ENCODE measurements at regions not wholly inside any gene's neighbourhood (a gene's known extent, or its start where the extent isn't known, plus 50 kb on each side); places are given as distances from the start of the nearest gene placed in this dataset.
"Not testable (repeated sequence)": the region's sequence is repeated elsewhere in the genome, so short reads cannot be mapped to it uniquely, and the experiment has no call there.

- POLR2A ChIA-PET; intact Hi-C loops (cut with DNase I, micrococcal nuclease); H3K27ac Mint-ChIP-seq; H3K4me1 Mint-ChIP-seq (ENCODE audit: low read depth); H3K27me3 Mint-ChIP-seq; H3K27ac ChIP-seq (ENCODE audit: low read depth in 1 of 2, low read length in 2 of 2); H3K4me3 Mint-ChIP-seq; H3K4me1 ChIP-seq (ENCODE audit: insufficient read depth, low read length); DNase-seq; H3K36me3 Mint-ChIP-seq (ENCODE audit: low read depth); H3K9me3 ChIP-seq (ENCODE audit: control insufficient read depth in 1 of 2, insufficient read depth in 1 of 2, low read length in 2 of 2); H3K9me3 Mint-ChIP-seq; CTCF ChIA-PET; H3K27me3 ChIP-seq (ENCODE audit: control insufficient read depth in 1 of 2, insufficient read depth in 2 of 2, low read length in 2 of 2); H3K36me3 ChIP-seq (ENCODE audit: insufficient read depth, low read length); H3K4me3 ChIP-seq (ENCODE audit: low read length): not testable (repeated sequence)
- ATAC-seq (ENCODE audit: poor library complexity), result peak; percentile 12
Observed at GRCh38 chr1:145504834-145505413, 79.5 kb upstream of the NBPF20 start.

DNA sequence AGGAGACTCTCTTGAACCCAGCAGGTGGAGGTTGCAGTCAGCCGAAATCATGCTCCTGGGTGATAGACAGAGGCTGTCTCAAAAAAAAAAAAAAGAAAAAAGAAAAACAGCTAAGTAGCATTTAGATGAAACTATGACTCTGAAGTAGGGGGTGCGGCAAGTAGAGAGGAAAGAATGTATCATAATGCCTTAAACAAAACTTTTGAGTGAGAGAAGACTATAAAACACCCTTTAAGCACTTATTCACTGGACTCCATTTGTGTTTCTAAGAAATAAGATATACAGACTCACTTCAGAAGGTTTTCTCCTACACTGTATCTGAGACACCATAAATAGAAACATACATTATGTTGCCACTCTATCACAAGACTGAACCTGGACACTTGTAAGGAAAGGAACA lies 78.9 kb upstream of the NBPF20 start:
- H3K36me3 Mint-ChIP-seq (ENCODE audit: low read depth); H3K27me3 Mint-ChIP-seq; H3K4me3 ChIP-seq (ENCODE audit: low read length); H3K9me3 Mint-ChIP-seq; H3K4me1 ChIP-seq (ENCODE audit: insufficient read depth, low read length); ATAC-seq (ENCODE audit: poor library complexity); H3K9me3 ChIP-seq (ENCODE audit: control insufficient read depth in 1 of 2, insufficient read depth in 1 of 2, low read length in 2 of 2); H3K27ac Mint-ChIP-seq; DNase-seq; H3K4me3 Mint-ChIP-seq; H3K27ac ChIP-seq (ENCODE audit: low read depth in 1 of 2, low read length in 2 of 2); intact Hi-C loops (cut with DNase I, micrococcal nuclease); H3K27me3 ChIP-seq (ENCODE audit: control insufficient read depth in 1 of 2, insufficient read depth in 2 of 2, low read length in 2 of 2); H3K36me3 ChIP-seq (ENCODE audit: insufficient read depth, low read length); POLR2A ChIA-PET; CTCF ChIA-PET; H3K4me1 Mint-ChIP-seq (ENCODE audit: low read depth): not testable (repeated sequence)

- ATAC-seq (ENCODE audit: poor library complexity), result peak; percentile 41
- DNase-seq; H3K27ac Mint-ChIP-seq; H3K36me3 ChIP-seq (ENCODE audit: insufficient read depth, low read length); H3K4me1 Mint-ChIP-seq (ENCODE audit: low read depth); H3K9me3 Mint-ChIP-seq; CTCF ChIA-PET; H3K27me3 ChIP-seq (ENCODE audit: control insufficient read depth in 1 of 2, insufficient read depth in 2 of 2, low read length in 2 of 2); intact Hi-C loops (cut with DNase I, micrococcal nuclease); H3K4me3 Mint-ChIP-seq; H3K4me3 ChIP-seq (ENCODE audit: low read length); H3K4me1 ChIP-seq (ENCODE audit: insufficient read depth, low read length); H3K27ac ChIP-seq (ENCODE audit: low read depth in 1 of 2, low read length in 2 of 2); H3K27me3 Mint-ChIP-seq; H3K9me3 ChIP-seq (ENCODE audit: control insufficient read depth in 1 of 2, insufficient read depth in 1 of 2, low read length in 2 of 2); H3K36me3 Mint-ChIP-seq (ENCODE audit: low read depth); POLR2A ChIA-PET: not testable (repeated sequence)
Observed at GRCh38 chr1:145500251-145500650, 74.8 kb upstream of the NBPF20 start.

- H3K4me1 Mint-ChIP-seq (ENCODE audit: low read depth); H3K4me3 ChIP-seq (ENCODE audit: low read length); H3K27ac ChIP-seq (ENCODE audit: low read depth in 1 of 2, low read length in 2 of 2); H3K4me3 Mint-ChIP-seq; ATAC-seq (ENCODE audit: poor library complexity); H3K9me3 ChIP-seq (ENCODE audit: control insufficient read depth in 1 of 2, insufficient read depth in 1 of 2, low read length in 2 of 2); H3K4me1 ChIP-seq (ENCODE audit: insufficient read depth, low read length); H3K27me3 ChIP-seq (ENCODE audit: control insufficient read depth in 1 of 2, insufficient read depth in 2 of 2, low read length in 2 of 2); H3K36me3 ChIP-seq (ENCODE audit: insufficient read depth, low read length); H3K36me3 Mint-ChIP-seq (ENCODE audit: low read depth); intact Hi-C loops (cut with DNase I, micrococcal nuclease); CTCF ChIA-PET; POLR2A ChIA-PET; H3K27me3 Mint-ChIP-seq; H3K27ac Mint-ChIP-seq; DNase-seq; H3K9me3 Mint-ChIP-seq: not testable (repeated sequence)
Observed at GRCh38 chr1:145495077-145495871, 69.9 kb upstream of the NBPF20 start.

DNA sequence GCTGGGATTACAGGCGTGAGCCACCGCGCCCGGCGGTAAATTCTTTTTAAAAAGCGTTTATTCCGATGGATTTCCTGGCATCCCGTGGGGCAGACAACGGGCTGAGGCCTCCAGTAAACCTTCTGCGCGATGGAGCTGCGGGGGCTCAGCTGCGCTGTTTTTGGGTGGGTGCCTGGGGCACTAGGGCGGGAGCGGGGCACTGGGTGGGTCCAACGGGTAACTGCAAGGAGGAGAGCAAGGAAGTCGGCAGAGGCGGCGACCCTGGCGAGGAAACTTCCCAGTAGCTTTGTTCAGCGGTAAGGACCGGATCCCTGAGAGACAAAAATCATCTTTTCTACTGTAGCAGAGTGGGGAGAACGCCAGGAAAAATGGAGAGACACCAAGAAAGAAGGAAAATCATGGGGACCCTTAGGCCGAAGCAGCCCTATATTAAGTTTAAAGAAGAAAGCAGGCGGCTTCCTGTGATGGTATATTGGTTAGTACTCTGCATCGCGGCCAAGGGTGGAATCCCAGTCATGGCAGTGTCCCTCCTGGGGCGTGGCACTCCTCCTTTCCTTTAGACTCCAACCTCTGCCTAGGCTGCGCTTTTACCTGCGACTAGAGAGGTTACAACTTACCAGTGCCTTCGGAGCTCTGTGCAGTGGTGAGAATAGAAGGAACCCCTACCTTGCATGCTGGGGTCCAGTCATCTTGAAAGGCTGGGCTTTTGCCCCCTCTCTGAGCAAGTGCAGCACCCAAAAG lies 63.0 kb upstream of the NBPF20 start:
- H3K27me3 ChIP-seq (ENCODE audit: control insufficient read depth in 1 of 2, insufficient read depth in 2 of 2, low read length in 2 of 2); H3K36me3 ChIP-seq (ENCODE audit: insufficient read depth, low read length); CTCF ChIA-PET; H3K9me3 Mint-ChIP-seq; H3K27ac ChIP-seq (ENCODE audit: low read depth in 1 of 2, low read length in 2 of 2); H3K4me1 ChIP-seq (ENCODE audit: insufficient read depth, low read length); POLR2A ChIA-PET; H3K36me3 Mint-ChIP-seq (ENCODE audit: low read depth); ATAC-seq (ENCODE audit: poor library complexity); DNase-seq; H3K27ac Mint-ChIP-seq; intact Hi-C loops (cut with DNase I, micrococcal nuclease); H3K4me1 Mint-ChIP-seq (ENCODE audit: low read depth); H3K4me3 Mint-ChIP-seq; H3K9me3 ChIP-seq (ENCODE audit: control insufficient read depth in 1 of 2, insufficient read depth in 1 of 2, low read length in 2 of 2): not testable (repeated sequence)
- peak overlapping the region; percentile 31 for H3K4me3 ChIP-seq (ENCODE audit: low read length)
- peaks cover 11% of the 10 kb centered on the region for H3K27me3 Mint-ChIP-seq

DNA sequence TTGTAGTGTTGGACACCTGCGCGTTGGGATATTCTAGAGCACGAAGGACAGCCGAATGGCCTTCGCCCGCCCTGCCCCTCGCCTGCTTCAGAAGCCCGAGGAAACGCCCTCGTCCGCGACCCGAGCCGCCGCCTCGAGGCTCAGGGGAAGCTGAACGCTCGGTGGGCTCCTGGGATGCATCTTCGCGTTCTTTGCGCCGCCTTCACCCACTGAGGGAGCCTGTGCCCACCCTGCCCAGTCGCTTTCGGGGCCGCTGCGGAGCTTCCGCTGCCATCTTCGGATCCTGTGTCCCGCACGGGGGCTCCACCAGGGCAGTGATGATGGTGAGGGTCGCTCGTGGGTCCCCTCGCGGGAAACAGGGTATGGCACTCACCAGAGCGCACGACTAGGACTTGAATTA lies 61.8 kb upstream of the NBPF20 start:
- H3K27me3 ChIP-seq (ENCODE audit: control insufficient read depth in 1 of 2, insufficient read depth in 2 of 2, low read length in 2 of 2); H3K4me1 ChIP-seq (ENCODE audit: insufficient read depth, low read length); H3K9me3 ChIP-seq (ENCODE audit: control insufficient read depth in 1 of 2, insufficient read depth in 1 of 2, low read length in 2 of 2); H3K27ac ChIP-seq (ENCODE audit: low read depth in 1 of 2, low read length in 2 of 2); H3K36me3 ChIP-seq (ENCODE audit: insufficient read depth, low read length); H3K27ac Mint-ChIP-seq; intact Hi-C loops (cut with DNase I, micrococcal nuclease); CTCF ChIA-PET; H3K9me3 Mint-ChIP-seq; POLR2A ChIA-PET; H3K36me3 Mint-ChIP-seq (ENCODE audit: low read depth); H3K4me1 Mint-ChIP-seq (ENCODE audit: low read depth): not testable (repeated sequence)
- DNase-seq, result peak in 1 of 14 experiments; percentile 3
- H3K27me3 Mint-ChIP-seq, result peaks cover 17% of the 10 kb centered on the region
- peak overlapping the region; percentile 56 for H3K4me3 Mint-ChIP-seq
- ATAC-seq (ENCODE audit: poor library complexity), result peak; percentile 21
- peak overlapping the region; percentile 31 for H3K4me3 ChIP-seq (ENCODE audit: low read length)

- H3K4me1 ChIP-seq (ENCODE audit: insufficient read depth, low read length); H3K27me3 ChIP-seq (ENCODE audit: control insufficient read depth in 1 of 2, insufficient read depth in 2 of 2, low read length in 2 of 2); POLR2A ChIA-PET; ATAC-seq (ENCODE audit: poor library complexity); H3K4me1 Mint-ChIP-seq (ENCODE audit: low read depth); H3K4me3 Mint-ChIP-seq; H3K9me3 ChIP-seq (ENCODE audit: control insufficient read depth in 1 of 2, insufficient read depth in 1 of 2, low read length in 2 of 2); H3K27ac Mint-ChIP-seq; H3K27ac ChIP-seq (ENCODE audit: low read depth in 1 of 2, low read length in 2 of 2); H3K36me3 ChIP-seq (ENCODE audit: insufficient read depth, low read length); H3K9me3 Mint-ChIP-seq; CTCF ChIA-PET; intact Hi-C loops (cut with DNase I, micrococcal nuclease); DNase-seq; H3K4me3 ChIP-seq (ENCODE audit: low read length); H3K36me3 Mint-ChIP-seq (ENCODE audit: low read depth): not testable (repeated sequence)
- peaks cover 17% of the 10 kb centered on the region for H3K27me3 Mint-ChIP-seq
Observed at GRCh38 chr1:145484257-145484656, 58.9 kb upstream of the NBPF20 start.

Data from CD4-positive, alpha-beta T cell (primary cell).